Hindlimb muscle (tissue), 1 donor: ENCODE measurements at regions not wholly inside any gene's neighbourhood (a gene's known extent, or its start where the extent isn't known, plus 50 kb on each side); places are given as distances from the start of the nearest gene placed in this dataset.
"Not testable (repeated sequence)": the region's sequence is repeated elsewhere in the genome, so short reads cannot be mapped to it uniquely, and the experiment has no call there.

Experiments
- DNase-seq: peaks from one replicate; pipeline ENCODE4 v3.0.0-alpha.2; 2013

- no peak for DNase-seq
Observed at GRCh38 chr10:83769281-83769820, 370.0 kb upstream of the GHITM start.

- not testable (repeated sequence) for DNase-seq
Observed at GRCh38 chr10:83786701-83787100, 352.6 kb upstream of the GHITM start.

- DNase-seq, result no peak
Observed at GRCh38 chr10:83801983-83802382, 337.3 kb upstream of the GHITM start.

GRCh38 chr10:83806717-83807116, 332.6 kb upstream of the GHITM start:
- no peak for DNase-seq

GRCh38 chr10:83809001-83809400, 330.3 kb upstream of the GHITM start:
- DNase-seq, result no peak

- DNase-seq, result no peak
Observed at GRCh38 chr10:83816942-83817341, 322.4 kb upstream of the GHITM start.

GRCh38 chr10:83817797-83818196, 321.5 kb upstream of the GHITM start:
- DNase-seq, result no peak

GRCh38 chr10:83819609-83820008, 319.7 kb upstream of the GHITM start:
- no peak for DNase-seq

GRCh38 chr10:83820033-83820432, 319.3 kb upstream of the GHITM start:
- DNase-seq, result no peak

- no peak for DNase-seq
Observed at GRCh38 chr10:83824099-83824498, 315.2 kb upstream of the GHITM start.

GRCh38 chr10:83834096-83834495, 305.2 kb upstream of the GHITM start:
- no peak for DNase-seq

- DNase-seq, result no peak
Observed at GRCh38 chr10:83835945-83836745, 303.2 kb upstream of the GHITM start.

- DNase-seq, result no peak
Observed at GRCh38 chr10:83848677-83849076, 290.6 kb upstream of the GHITM start.

- DNase-seq, result no peak
Observed at GRCh38 chr10:83849150-83849549, 290.2 kb upstream of the GHITM start.

- no peak for DNase-seq
Observed at GRCh38 chr10:83852146-83852545, 287.2 kb upstream of the GHITM start.

- no peak for DNase-seq
Observed at GRCh38 chr10:83862723-83863122, 276.6 kb upstream of the GHITM start.

GRCh38 chr10:83863283-83863966, 275.9 kb upstream of the GHITM start:
- no peak for DNase-seq

GRCh38 chr10:83869898-83870297, 269.4 kb upstream of the GHITM start:
- DNase-seq, result no peak

GRCh38 chr10:83871187-83872081, 267.9 kb upstream of the GHITM start:
- peak; percentile 63 for DNase-seq

- DNase-seq, result no peak
Observed at GRCh38 chr10:83880252-83880791, 259.0 kb upstream of the GHITM start.

- peak; percentile 26 for DNase-seq
Observed at GRCh38 chr10:83881661-83882060, 257.6 kb upstream of the GHITM start.

GRCh38 chr10:83886871-83887270, 252.4 kb upstream of the GHITM start:
- no peak for DNase-seq

- no peak for DNase-seq
Observed at GRCh38 chr10:83892737-83893136, 246.6 kb upstream of the GHITM start.
